NCI-H146 treated with DMSO at 0.1 percent for 48 hours (cell line): ENCODE measurements at regions not wholly inside any gene's neighbourhood (a gene's known extent, or its start where the extent isn't known, plus 50 kb on each side); places are given as distances from the start of the nearest gene placed in this dataset.
"Not testable (repeated sequence)": the region's sequence is repeated elsewhere in the genome, so short reads cannot be mapped to it uniquely, and the experiment has no call there.

Experiments used
- DNase-seq: peaks from one replicate; lab custom pipeline; 2025; ENCODE audit not compliant: unreplicated experiment; lab: John Stamatoyannopoulos, UW

- DNase-seq = no peak
Observed at GRCh38 chr10:30560326-30560725, 69.2 kb downstream of the LYZL2 start.

GRCh38 chr10:30559180-30559579 is 70.4 kb downstream of the LYZL2 start:
- DNase-seq = no peak

- DNase-seq = no peak
Observed at GRCh38 chr10:30558411-30558810, 71.1 kb downstream of the LYZL2 start.

GRCh38 chr10:30557884-30558283 is 71.7 kb downstream of the LYZL2 start:
- DNase-seq = no peak

GRCh38 chr10:30556189-30556588 is 73.4 kb downstream of the LYZL2 start:
- DNase-seq = no peak

- no peak for DNase-seq
Observed at GRCh38 chr10:30555465-30555864, 74.1 kb downstream of the LYZL2 start.

GRCh38 chr10:30554440-30554825 is 75.1 kb downstream of the LYZL2 start:
- no peak for DNase-seq

- DNase-seq = no peak
Observed at GRCh38 chr10:30553626-30554439, 75.7 kb downstream of the LYZL2 start.

GRCh38 chr10:30553018-30553625 is 76.4 kb downstream of the LYZL2 start:
- DNase-seq = no peak

- DNase-seq = no peak
Observed at GRCh38 chr10:30550967-30551815, 78.4 kb downstream of the LYZL2 start.

GRCh38 chr10:30549134-30549687 is 80.3 kb downstream of the LYZL2 start:
- not testable (repeated sequence) for DNase-seq

- DNase-seq = no peak
Observed at GRCh38 chr10:30546511-30546910, 83.0 kb downstream of the LYZL2 start.

GRCh38 chr10:30542895-30543288 is 86.7 kb downstream of the LYZL2 start:
- DNase-seq = no peak

GRCh38 chr10:30542001-30542894 is 87.3 kb downstream of the LYZL2 start:
- DNase-seq = no peak

GRCh38 chr10:30540276-30540675 is 89.3 kb downstream of the LYZL2 start:
- no peak for DNase-seq

GRCh38 chr10:30538086-30538485 is 91.5 kb downstream of the LYZL2 start:
- DNase-seq = no peak

- no peak for DNase-seq
Observed at GRCh38 chr10:30537586-30537985, 92.0 kb downstream of the LYZL2 start.

GRCh38 chr10:30537158-30537557 is 92.4 kb downstream of the LYZL2 start:
- not testable (repeated sequence) for DNase-seq

GRCh38 chr10:30536578-30536977 is 93.0 kb downstream of the LYZL2 start:
- DNase-seq = no peak

- no peak for DNase-seq
Observed at GRCh38 chr10:30535677-30536076, 93.9 kb downstream of the LYZL2 start.
